ENCODE measurements at regions not wholly inside any gene's neighbourhood (a gene's known extent, or its start where the extent isn't known, plus 50 kb on each side); places are given as distances from the start of the nearest gene placed in this dataset.

DNA sequence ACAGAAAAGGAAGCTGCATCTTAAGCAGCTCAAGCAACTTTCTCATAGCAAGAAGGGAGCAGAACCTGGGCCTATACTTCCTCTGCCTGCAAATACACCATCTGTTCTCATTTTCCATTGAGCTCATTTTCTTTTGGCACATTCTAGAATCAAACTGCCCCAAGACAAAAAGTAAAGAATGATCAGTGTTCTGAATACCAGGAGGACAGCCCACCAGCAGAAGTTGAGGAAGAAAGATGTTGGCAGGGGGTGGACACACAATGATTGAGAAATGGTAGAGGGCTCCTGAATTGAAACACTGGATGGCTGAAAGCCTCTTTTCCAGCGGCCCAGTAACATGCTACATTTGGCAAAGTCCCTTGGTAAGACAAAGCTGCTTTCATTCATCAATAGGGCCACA lies 171.8 kb downstream of the MED10 start:
- no peak overlapping the region for H3K4me3 Mint-ChIP-seq
- no peaks in the 10 kb centered on the region for H3K4me1 Mint-ChIP-seq
- H3K36me3 Mint-ChIP-seq (ENCODE audit: low read depth), result no peaks in the 10 kb centered on the region
- no peaks in the 10 kb centered on the region for H3K27me3 Mint-ChIP-seq (ENCODE audit: low read depth)
- TF ChIP-seq, protein P1, sequence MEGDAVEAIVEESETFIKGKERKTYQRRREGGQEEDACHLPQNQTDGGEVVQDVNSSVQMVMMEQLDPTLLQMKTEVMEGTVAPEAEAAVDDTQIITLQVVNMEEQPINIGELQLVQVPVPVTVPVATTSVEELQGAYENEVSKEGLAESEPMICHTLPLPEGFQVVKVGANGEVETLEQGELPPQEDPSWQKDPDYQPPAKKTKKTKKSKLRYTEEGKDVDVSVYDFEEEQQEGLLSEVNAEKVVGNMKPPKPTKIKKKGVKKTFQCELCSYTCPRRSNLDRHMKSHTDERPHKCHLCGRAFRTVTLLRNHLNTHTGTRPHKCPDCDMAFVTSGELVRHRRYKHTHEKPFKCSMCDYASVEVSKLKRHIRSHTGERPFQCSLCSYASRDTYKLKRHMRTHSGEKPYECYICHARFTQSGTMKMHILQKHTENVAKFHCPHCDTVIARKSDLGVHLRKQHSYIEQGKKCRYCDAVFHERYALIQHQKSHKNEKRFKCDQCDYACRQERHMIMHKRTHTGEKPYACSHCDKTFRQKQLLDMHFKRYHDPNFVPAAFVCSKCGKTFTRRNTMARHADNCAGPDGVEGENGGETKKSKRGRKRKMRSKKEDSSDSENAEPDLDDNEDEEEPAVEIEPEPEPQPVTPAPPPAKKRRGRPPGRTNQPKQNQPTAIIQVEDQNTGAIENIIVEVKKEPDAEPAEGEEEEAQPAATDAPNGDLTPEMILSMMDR (conservative IDR thresholded peaks at IDR 0.05), result no peak
- H3K27ac Mint-ChIP-seq (ENCODE audit: unreplicated experiment), result no peak overlapping the region
- H3K9me3 Mint-ChIP-seq, result peaks cover 3% of the 10 kb centered on the region
- no peak for DNase-seq (ENCODE audit: low read depth, low spot score)

DNA sequence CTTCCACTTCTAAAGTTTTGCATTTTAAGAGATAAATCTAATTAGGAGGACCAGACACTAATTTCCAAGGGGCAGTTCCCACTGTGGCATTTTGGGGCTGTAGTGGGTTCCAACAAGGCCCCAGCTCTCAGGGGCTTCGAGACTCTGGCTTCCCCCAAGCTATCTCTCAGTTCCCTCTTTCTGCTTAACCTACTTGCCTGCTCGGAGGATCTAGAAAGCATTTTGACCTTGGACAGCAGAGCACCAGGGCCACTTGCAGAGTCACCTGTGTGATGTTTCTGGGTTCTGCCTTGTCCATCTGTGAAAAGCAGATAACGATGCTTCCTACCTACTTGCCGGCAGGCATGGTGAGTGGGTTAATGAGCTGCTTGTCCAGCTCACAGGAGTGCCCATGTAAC lies 175.4 kb downstream of the MED10 start:
- H3K4me3 Mint-ChIP-seq, result no peak overlapping the region
- H3K36me3 Mint-ChIP-seq (ENCODE audit: low read depth), result no peaks in the 10 kb centered on the region
- H3K4me1 Mint-ChIP-seq, result no peaks in the 10 kb centered on the region
- no peaks in the 10 kb centered on the region for H3K9me3 Mint-ChIP-seq
- no peak overlapping the region for H3K27ac Mint-ChIP-seq (ENCODE audit: unreplicated experiment)
- TF ChIP-seq, protein P1 (conservative IDR thresholded peaks at IDR 0.05), result no peak
- no peak for DNase-seq (ENCODE audit: low read depth, low spot score)
- no peaks in the 10 kb centered on the region for H3K27me3 Mint-ChIP-seq (ENCODE audit: low read depth)

DNA sequence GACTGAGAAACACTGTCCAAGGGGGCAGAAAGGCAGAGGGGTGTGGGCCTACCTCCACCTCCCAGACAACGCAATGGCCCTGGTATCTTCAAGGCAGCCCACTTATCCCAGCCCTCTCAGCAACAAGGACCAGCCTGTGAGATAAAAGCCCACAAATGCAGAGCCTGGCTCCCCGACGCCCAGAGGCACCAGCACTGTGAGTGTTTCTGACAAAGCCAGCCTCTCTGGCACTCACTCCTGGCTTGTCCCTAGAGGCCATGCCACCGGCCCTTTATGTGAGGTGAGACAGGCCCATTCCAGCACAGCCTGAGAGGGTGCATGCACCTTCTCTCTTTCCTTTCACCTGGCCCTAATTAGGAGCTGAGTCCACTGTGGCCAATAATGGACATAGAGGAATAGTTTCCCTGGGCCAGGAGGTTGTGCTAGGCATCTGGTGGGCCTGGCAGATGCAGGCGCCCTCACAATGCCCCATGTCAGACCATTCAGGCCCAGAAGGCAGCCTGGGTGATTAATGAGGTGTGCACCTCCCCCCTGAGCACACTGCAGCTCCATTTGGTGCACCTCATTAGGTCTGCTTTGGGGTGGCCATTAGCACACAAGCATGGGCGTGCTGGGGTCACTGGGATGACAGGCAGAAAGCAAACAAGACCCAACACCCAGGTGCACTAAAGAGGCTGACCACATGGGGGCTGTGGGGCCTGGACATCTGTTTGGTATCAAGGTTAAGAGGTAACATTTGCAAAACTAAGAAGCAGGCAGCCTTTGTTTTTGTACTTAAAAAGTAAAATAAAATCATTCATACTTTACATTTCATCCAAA lies 176.0 kb downstream of the MED10 start:
- H3K27me3 Mint-ChIP-seq (ENCODE audit: low read depth), result no peaks in the 10 kb centered on the region
- peak; percentile 14 for DNase-seq (ENCODE audit: low read depth, low spot score)
- no peaks in the 10 kb centered on the region for H3K4me1 Mint-ChIP-seq
- peak overlapping the region; percentile 38 for H3K27ac Mint-ChIP-seq (ENCODE audit: unreplicated experiment)
- no peaks in the 10 kb centered on the region for H3K9me3 Mint-ChIP-seq
- no peaks in the 10 kb centered on the region for H3K36me3 Mint-ChIP-seq (ENCODE audit: low read depth)
- no peak overlapping the region for H3K4me3 Mint-ChIP-seq
- TF ChIP-seq, protein P1 (conservative IDR thresholded peaks at IDR 0.05), result peak; percentile 48

DNA sequence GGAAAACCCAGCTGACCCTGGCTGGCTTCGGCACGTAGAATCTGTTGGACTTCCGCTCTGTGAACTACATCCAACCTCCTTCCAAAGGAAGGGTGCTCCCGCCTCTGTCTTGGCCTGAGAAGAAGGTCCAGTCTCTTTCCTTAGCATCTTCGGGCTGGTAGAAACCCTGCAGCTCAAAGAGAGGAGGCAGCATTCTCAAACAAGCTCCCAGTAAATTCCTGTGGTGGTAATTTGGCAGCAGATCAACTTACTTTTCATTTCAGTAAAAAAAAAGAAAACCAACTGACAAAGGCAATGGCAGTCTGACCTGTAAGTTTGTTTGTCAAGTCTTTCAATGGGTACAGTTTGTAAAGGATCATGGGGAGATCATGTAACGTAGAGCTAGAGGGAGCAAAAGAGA lies 176.7 kb downstream of the MED10 start:
- Mint-ChIP-seq H3K27ac (ENCODE audit: unreplicated experiment) (no peak overlapping the region), H3K4me3 (no peak overlapping the region), H3K36me3 (ENCODE audit: low read depth) (no peaks in the 10 kb centered on the region), H3K4me1 (no peaks in the 10 kb centered on the region), H3K9me3 (no peaks in the 10 kb centered on the region), H3K27me3 (ENCODE audit: low read depth) (no peaks in the 10 kb centered on the region)
- DNase-seq (ENCODE audit: low read depth, low spot score), result no peak
- TF ChIP-seq, protein P1 (conservative IDR thresholded peaks at IDR 0.05), result no peak

DNA sequence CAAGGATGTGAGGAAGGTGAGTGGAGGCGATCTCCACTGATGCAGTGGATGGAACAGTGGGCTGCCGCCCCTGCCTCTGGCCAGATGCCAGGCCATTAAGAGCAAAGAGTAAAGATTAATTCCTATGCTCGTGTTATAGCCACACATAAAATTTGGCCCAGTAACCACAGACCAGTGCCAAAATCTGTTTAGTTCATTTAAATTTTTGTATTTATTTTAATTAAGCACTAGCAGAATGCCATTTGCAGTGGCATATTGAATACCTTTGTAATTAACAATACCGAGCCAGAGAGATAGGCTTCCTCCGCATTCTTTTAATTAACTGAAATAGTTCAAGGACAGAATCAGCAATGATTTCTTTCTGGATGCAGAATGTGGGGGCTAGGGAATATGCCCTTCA lies 179.8 kb downstream of the MED10 start:
- TF ChIP-seq, protein P1 (conservative IDR thresholded peaks at IDR 0.05), result no peak
- no peak overlapping the region for H3K4me3 Mint-ChIP-seq
- no peaks in the 10 kb centered on the region for H3K4me1 Mint-ChIP-seq
- no peak for DNase-seq (ENCODE audit: low read depth, low spot score)
- no peaks in the 10 kb centered on the region for H3K9me3 Mint-ChIP-seq
- no peak overlapping the region for H3K27ac Mint-ChIP-seq (ENCODE audit: unreplicated experiment)
- H3K36me3 Mint-ChIP-seq (ENCODE audit: low read depth), result no peaks in the 10 kb centered on the region
- no peaks in the 10 kb centered on the region for H3K27me3 Mint-ChIP-seq (ENCODE audit: low read depth)
